Keratinocyte (primary cell): ENCODE measurements at regions not wholly inside any gene's neighbourhood (a gene's known extent, or its start where the extent isn't known, plus 50 kb on each side); places are given as distances from the start of the nearest gene placed in this dataset.

Experiments used
- CTCF ChIP-seq, 3 experiments: IDR thresholded peaks in 1 of 3; conservative IDR thresholded peaks in 1 of 3; optimal IDR thresholded peaks in 1 of 3; 2 replicates in 2 of 3; 3 replicates in 1 of 3; pipeline versions ENCODE3 to v1.5.1; 2011; ENCODE audit warnings: low read length in 3 of 3, mild to moderate bottlenecking in 3 of 3, moderate library complexity in 2 of 3, control low read depth in 1 of 3, inconsistent platforms in 1 of 3; ENCODE audit not compliant: insufficient read depth in 2 of 3; ENCODE audit errors: extremely low read depth in 1 of 3
- EZH2 ChIP-seq: IDR thresholded peaks from one replicate; pipeline ENCODE4 v1.6.1; 2012; ENCODE audit warnings: inconsistent platforms, mild to moderate bottlenecking, low read length, moderate library complexity

- no peak for TF ChIP-seq CTCF (optimal IDR thresholded peaks at IDR 0.05 in 1 of 3, IDR thresholded peaks at IDR 0.05 in 1 of 3, conservative IDR thresholded peaks at IDR 0.05 in 1 of 3; ENCODE audit: extremely low read depth in 1 of 3, insufficient read depth in 2 of 3, low read length in 3 of 3)
- TF ChIP-seq EZH2 = no peak
Measured at GRCh38 chr18:32544088-32544487, 73.4 kb upstream of the GAREM1 start.
